Panc1 (cell line): ENCODE measurements at regions not wholly inside any gene's neighbourhood (a gene's known extent, or its start where the extent isn't known, plus 50 kb on each side); places are given as distances from the start of the nearest gene placed in this dataset.

ENCODE experiments used
- ATAC-seq: fragments of 200-7000 bp; cut with Tn5 transposase; 2 replicates; pipeline ENCODE4 v1.9.1; 2020; ENCODE audit warnings: mild to moderate bottlenecking, moderate library complexity
- BruUV-seq: library from RNA; stranded (reverse); fragments of 400-500 nt; replicated peaks from 2 replicates; lab custom pipeline; 2021; lab: Mats Ljungman, UMichigan
- CTCF ChIA-PET: fragments of 300-600 bp; sonication (Branson Sonifier 250); formaldehyde crosslinking; loops from one replicate; lab custom pipeline; 2022; ENCODE audit warnings: antibody characterized with exemption; lab: Charles Lee
- POLR2A ChIA-PET: fragments of 300-600 bp; sonication (Branson Sonifier 250); formaldehyde crosslinking; loops from one replicate; lab custom pipeline; 2022; ENCODE audit warnings: antibody characterized with exemption; lab: Charles Lee
- DNase-seq: peaks from one replicate; pipeline ENCODE4 v3.0.0-alpha.2; 2010; ENCODE audit warnings: low read depth, low spot score
- H3K27ac ChIP-seq: 2 replicates; pipeline ENCODE4 v1.5.1; 2011; ENCODE audit warnings: mild to moderate bottlenecking, low read length, inconsistent platforms
- H3K27me3 ChIP-seq: fragments of 200-500 bp; sonication (Bioruptor generic); 2 replicates; pipeline ENCODE4 v1.6.0; 2014; ENCODE audit warnings: low read length, inconsistent platforms; ENCODE audit not compliant: control insufficient read depth, insufficient read depth
- H3K36me3 ChIP-seq: fragments of 200-500 bp; sonication (Bioruptor generic); 2 replicates; pipeline ENCODE4 v1.5.1; 2014; ENCODE audit warnings: inconsistent platforms, mild to moderate bottlenecking, low read length, moderate library complexity; ENCODE audit not compliant: control insufficient read depth, insufficient read depth
- H3K4me1 ChIP-seq: 2 replicates; pipeline ENCODE4 v1.5.1; 2011; ENCODE audit warnings: inconsistent platforms, mild to moderate bottlenecking, low read length, moderate library complexity; ENCODE audit not compliant: control insufficient read depth, insufficient read depth
- H3K4me3 ChIP-seq, 2 experiments: 2 replicates each; pipeline ENCODE4 v1.5.1; 2011 to 2012; ENCODE audit warnings: low read depth in 2 of 2, low read length in 2 of 2, mild to moderate bottlenecking in 2 of 2, inconsistent platforms in 1 of 2, moderate library complexity in 1 of 2
- H3K9me3 ChIP-seq: fragments of 200-500 bp; sonication (Bioruptor generic); 2 replicates; pipeline ENCODE4 v1.5.1; 2014; ENCODE audit warnings: low read depth, mild to moderate bottlenecking, inconsistent platforms, low read length, moderate library complexity; ENCODE audit not compliant: control insufficient read depth, insufficient read depth
- POLR2AphosphoS5 ChIP-seq: IDR thresholded peaks from 2 replicates; pipeline ENCODE4 v1.6.1; 2012; ENCODE audit warnings: mild to moderate bottlenecking, low read depth, low read length, moderate library complexity
- SIN3A ChIP-seq: IDR thresholded peaks from 2 replicates; pipeline ENCODE4 v1.6.1; 2012; ENCODE audit warnings: low read depth, mild to moderate bottlenecking, low read length, moderate library complexity, borderline replicate concordance; ENCODE audit not compliant: insufficient read depth
- TCF7L2 ChIP-seq: IDR thresholded peaks from 2 replicates; pipeline ENCODE4 v1.6.1; 2011; ENCODE audit warnings: mild to moderate bottlenecking, low read depth, low read length, inconsistent platforms
- in situ Hi-C: cut with HindIII; loops from 2 replicates; pipeline ENCODE4 v1.10.0; 2016; ENCODE audit warnings: low sequenced_read_pairs, low pct_unique_long_range_greater_than_20kb
- intact Hi-C: fragments of 100-400 bp; cut with micrococcal nuclease; formaldehyde crosslinking; loops from one replicate; pipeline ENCODE4 v1.10.0; 2022; ENCODE audit not compliant: unreplicated experiment
- TF ChIP-seq, protein P1 (sequence below): fragments of 450-650 bp; IDR thresholded peaks from 2 replicates; pipeline ENCODE4 v1.5.1; 2017; ENCODE audit warnings: mild to moderate bottlenecking
- TF ChIP-seq, protein P2 (sequence below), 2 experiments: IDR thresholded peaks; 2 replicates each; pipeline ENCODE4 v1.6.1; 2011 to 2012; ENCODE audit warnings: low read depth in 2 of 2, control low read depth in 1 of 2, low read length in 1 of 2, mild to moderate bottlenecking in 1 of 2, moderate library complexity in 1 of 2; ENCODE audit not compliant: insufficient read depth in 1 of 2

DNA sequence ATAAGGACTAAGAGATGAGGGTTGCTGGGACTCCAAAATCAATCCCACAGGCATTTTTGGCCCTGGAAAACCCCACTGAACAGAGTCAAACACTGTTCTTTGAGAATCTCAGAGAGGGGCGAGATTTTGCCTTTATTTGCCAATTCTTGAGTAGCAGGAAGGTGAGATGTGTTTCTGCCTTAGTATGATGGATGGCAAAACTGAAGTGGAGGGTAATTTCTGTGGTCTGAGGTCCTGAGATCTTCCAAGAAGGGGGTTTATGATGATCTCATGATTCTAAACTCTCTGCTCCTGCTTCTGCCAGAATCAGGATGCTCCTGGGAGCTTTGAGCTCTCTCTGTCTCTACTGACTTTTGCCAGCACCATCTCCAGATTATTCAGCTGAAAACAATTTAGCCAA lies 174.8 kb upstream of the CLINT1 start:
- Histone ChIP-seq H3K27me3 (no peaks in the 10 kb centered on the region), H3K4me1 (no peaks in the 10 kb centered on the region), H3K9me3 (no peaks in the 10 kb centered on the region), H3K36me3 (no peaks in the 10 kb centered on the region), H3K4me3 (no peak overlapping the region), H3K27ac (no peak overlapping the region)
- intact Hi-C loops, result no loop called here
- no peak for TF ChIP-seq SIN3A
- TF ChIP-seq, protein P1, sequence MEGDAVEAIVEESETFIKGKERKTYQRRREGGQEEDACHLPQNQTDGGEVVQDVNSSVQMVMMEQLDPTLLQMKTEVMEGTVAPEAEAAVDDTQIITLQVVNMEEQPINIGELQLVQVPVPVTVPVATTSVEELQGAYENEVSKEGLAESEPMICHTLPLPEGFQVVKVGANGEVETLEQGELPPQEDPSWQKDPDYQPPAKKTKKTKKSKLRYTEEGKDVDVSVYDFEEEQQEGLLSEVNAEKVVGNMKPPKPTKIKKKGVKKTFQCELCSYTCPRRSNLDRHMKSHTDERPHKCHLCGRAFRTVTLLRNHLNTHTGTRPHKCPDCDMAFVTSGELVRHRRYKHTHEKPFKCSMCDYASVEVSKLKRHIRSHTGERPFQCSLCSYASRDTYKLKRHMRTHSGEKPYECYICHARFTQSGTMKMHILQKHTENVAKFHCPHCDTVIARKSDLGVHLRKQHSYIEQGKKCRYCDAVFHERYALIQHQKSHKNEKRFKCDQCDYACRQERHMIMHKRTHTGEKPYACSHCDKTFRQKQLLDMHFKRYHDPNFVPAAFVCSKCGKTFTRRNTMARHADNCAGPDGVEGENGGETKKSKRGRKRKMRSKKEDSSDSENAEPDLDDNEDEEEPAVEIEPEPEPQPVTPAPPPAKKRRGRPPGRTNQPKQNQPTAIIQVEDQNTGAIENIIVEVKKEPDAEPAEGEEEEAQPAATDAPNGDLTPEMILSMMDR, result no peak
- TF ChIP-seq POLR2AphosphoS5, result no peak
- TF ChIP-seq TCF7L2, result no peak
- ChIA-PET CTCF (no interaction called here), POLR2A (no interaction called here)
- in situ Hi-C loops, result no loop called here
- no TSS peak for BruUV-seq
- ATAC-seq (no peak), DNase-seq (no peak)

DNA sequence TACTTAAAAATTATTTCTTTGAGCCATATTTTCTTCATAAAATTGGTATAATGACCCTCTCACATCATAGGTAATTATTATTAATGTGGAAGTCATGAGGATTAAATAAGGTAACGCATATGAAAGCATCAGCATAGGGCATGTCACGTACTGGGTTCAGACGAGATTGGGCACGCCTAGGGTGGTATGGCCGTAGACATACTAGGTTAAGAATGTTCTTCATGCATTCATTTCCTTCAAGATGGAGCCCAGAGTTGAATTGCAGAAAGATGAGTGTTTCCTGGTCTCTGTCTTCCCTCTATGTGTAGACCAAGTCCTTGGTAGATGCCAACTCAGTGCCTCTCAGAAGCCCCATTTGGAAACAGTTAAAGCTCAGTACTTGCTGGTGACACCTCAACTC lies 174.1 kb upstream of the CLINT1 start:
- no peaks in the 10 kb centered on the region for H3K9me3 ChIP-seq
- H3K27ac ChIP-seq, result no peak overlapping the region
- no peaks in the 10 kb centered on the region for H3K4me1 ChIP-seq
- intact Hi-C loops, result no loop called here
- in situ Hi-C loops, result no loop called here
- TF ChIP-seq TCF7L2 (no peak), POLR2AphosphoS5 (no peak), SIN3A (no peak)
- TF ChIP-seq, protein P1, result no peak
- TF ChIP-seq, protein P2, sequence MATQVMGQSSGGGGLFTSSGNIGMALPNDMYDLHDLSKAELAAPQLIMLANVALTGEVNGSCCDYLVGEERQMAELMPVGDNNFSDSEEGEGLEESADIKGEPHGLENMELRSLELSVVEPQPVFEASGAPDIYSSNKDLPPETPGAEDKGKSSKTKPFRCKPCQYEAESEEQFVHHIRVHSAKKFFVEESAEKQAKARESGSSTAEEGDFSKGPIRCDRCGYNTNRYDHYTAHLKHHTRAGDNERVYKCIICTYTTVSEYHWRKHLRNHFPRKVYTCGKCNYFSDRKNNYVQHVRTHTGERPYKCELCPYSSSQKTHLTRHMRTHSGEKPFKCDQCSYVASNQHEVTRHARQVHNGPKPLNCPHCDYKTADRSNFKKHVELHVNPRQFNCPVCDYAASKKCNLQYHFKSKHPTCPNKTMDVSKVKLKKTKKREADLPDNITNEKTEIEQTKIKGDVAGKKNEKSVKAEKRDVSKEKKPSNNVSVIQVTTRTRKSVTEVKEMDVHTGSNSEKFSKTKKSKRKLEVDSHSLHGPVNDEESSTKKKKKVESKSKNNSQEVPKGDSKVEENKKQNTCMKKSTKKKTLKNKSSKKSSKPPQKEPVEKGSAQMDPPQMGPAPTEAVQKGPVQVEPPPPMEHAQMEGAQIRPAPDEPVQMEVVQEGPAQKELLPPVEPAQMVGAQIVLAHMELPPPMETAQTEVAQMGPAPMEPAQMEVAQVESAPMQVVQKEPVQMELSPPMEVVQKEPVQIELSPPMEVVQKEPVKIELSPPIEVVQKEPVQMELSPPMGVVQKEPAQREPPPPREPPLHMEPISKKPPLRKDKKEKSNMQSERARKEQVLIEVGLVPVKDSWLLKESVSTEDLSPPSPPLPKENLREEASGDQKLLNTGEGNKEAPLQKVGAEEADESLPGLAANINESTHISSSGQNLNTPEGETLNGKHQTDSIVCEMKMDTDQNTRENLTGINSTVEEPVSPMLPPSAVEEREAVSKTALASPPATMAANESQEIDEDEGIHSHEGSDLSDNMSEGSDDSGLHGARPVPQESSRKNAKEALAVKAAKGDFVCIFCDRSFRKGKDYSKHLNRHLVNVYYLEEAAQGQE (IDR thresholded peaks at IDR 0.05; ENCODE audit: insufficient read depth in 1 of 2, low read depth in 2 of 2, low read length in 1 of 2), result no peak
- no peaks in the 10 kb centered on the region for H3K27me3 ChIP-seq
- ChIA-PET POLR2A (no interaction called here), CTCF (no interaction called here)
- ATAC-seq (no peak), DNase-seq (no peak)
- BruUV-seq, result no TSS peak
- H3K36me3 ChIP-seq, result no peaks in the 10 kb centered on the region
- no peak overlapping the region for H3K4me3 ChIP-seq
